HEK293T (cell line): ENCODE measurements at regions not wholly inside any gene's neighbourhood (a gene's known extent, or its start where the extent isn't known, plus 50 kb on each side); places are given as distances from the start of the nearest gene placed in this dataset.

Experiments used
- BHLHE40 ChIP-seq: fragments of 450-650 bp; IDR thresholded peaks from 2 replicates; pipeline ENCODE4 v1.6.1; 2016; ENCODE audit warnings: mild to moderate bottlenecking, moderate library complexity, borderline replicate concordance
- CTBP1 ChIP-seq: fragments of 450-650 bp; IDR thresholded peaks from 2 replicates; pipeline ENCODE4 v1.6.1; 2016; ENCODE audit warnings: borderline replicate concordance
- SUZ12 ChIP-seq: fragments of 450-650 bp; IDR thresholded peaks from 2 replicates; pipeline ENCODE4 v1.6.1; 2016; ENCODE audit warnings: mild to moderate bottlenecking

GRCh38 chr11:122516686-122517085, 138.8 kb upstream of the UBASH3B start:
- no peak for TF ChIP-seq CTBP1
- no peak for TF ChIP-seq SUZ12
- TF ChIP-seq BHLHE40, result no peak
